K562 (cell line): ENCODE measurements at regions not wholly inside any gene's neighbourhood (a gene's known extent, or its start where the extent isn't known, plus 50 kb on each side); places are given as distances from the start of the nearest gene placed in this dataset.

ENCODE experiments used
- ATAC-seq: fragments of 200-7000 bp; cut with Tn5 transposase; 3 replicates; pipeline ENCODE4 v1.9.1; 2020; ENCODE audit warnings: moderate library complexity
- BruUV-seq: library from RNA; stranded (reverse); fragments of 400-500 nt; replicated peaks from 2 replicates; lab custom pipeline; 2021; lab: Mats Ljungman, UMichigan
- CTCF ChIA-PET: fragments of 300-600 bp; formaldehyde crosslinking; extraction: SDS; loops from one replicate; lab custom pipeline; 2021; ENCODE audit warnings: low intra/inter-chr PET ratio; lab: Yijun Ruan, JAX
- POLR2A ChIA-PET: fragments of 300-600, 350-650 bp; sonication (Branson Sonifier 250); formaldehyde crosslinking; extraction: SDS; loops from one replicate; lab custom pipeline; 2021; ENCODE audit warnings: antibody characterized with exemption, inconsistent platforms; lab: Yijun Ruan, JAX
- DNase-seq, 4 experiments: peaks; one replicate each; pipeline versions ENCODE4 v3.0.0 to v3.0.0-alpha.2; 2011 to 2018; ENCODE audit warnings: low spot score in 3 of 4, mixed read lengths in 3 of 4; ENCODE audit errors: extremely low read depth in 1 of 4
- FAIRE-seq: peaks from 2 replicates; lab custom pipeline; 2011; peaks lifted over from hg19 to GRCh38; lab: Jason Lieb, UNC
- H2AFZ ChIP-seq: 2 replicates; pipeline ENCODE4 v1.6.0; 2011; ENCODE audit warnings: low read depth, low read length, control low read depth, inconsistent platforms
- H3K27ac ChIP-seq: fragments of 200-600 bp; 3 replicates; pipeline ENCODE4 v1.8.0; 2011; ENCODE audit warnings: low read depth, mild to moderate bottlenecking, control low read depth, inconsistent platforms, low read length, moderate library complexity, mixed read lengths; ENCODE audit errors: extremely low read depth
- H3K27me3 ChIP-seq, 2 experiments: fragments of 300-600 bp in 1 of 2; 2 replicates in 1 of 2; 3 replicates in 1 of 2; pipeline versions ENCODE4 v1.6.0 to v1.8.0; 2011; ENCODE audit warnings: inconsistent platforms in 2 of 2, low read length in 2 of 2, mild to moderate bottlenecking in 1 of 2, mixed read lengths in 1 of 2, moderate library complexity in 1 of 2; ENCODE audit not compliant: control insufficient read depth in 2 of 2, insufficient read depth in 2 of 2
- H3K36me3 ChIP-seq: fragments of 300-600 bp; 3 replicates; pipeline ENCODE4 v1.8.0; 2011; ENCODE audit warnings: mild to moderate bottlenecking, low read length, inconsistent platforms; ENCODE audit not compliant: control insufficient read depth, insufficient read depth
- H3K4me1 ChIP-seq, 2 experiments: fragments of 200-600 bp in 1 of 2; replicated peaks in 1 of 2; 2 replicates in 1 of 2; 3 replicates in 1 of 2; pipeline versions ENCODE4 v1.5.1 to v1.8.0; 2011; ENCODE audit warnings: inconsistent platforms in 2 of 2, low read length in 2 of 2, mild to moderate bottlenecking in 1 of 2, mixed read lengths in 1 of 2, moderate library complexity in 1 of 2; ENCODE audit not compliant: control insufficient read depth in 2 of 2, insufficient read depth in 2 of 2
- H3K4me2 ChIP-seq: 2 replicates; pipeline ENCODE4 v1.6.1; 2011; ENCODE audit warnings: low read length, control low read depth, inconsistent platforms, mixed read lengths; ENCODE audit not compliant: insufficient read depth
- H3K4me3 ChIP-seq: fragments of 200-600 bp; sonication (generic), shearing (Covaris generic); 2 replicates; pipeline ENCODE4 v1.5.1; 2016; ENCODE audit warnings: control low read depth, inconsistent platforms
- H3K79me2 ChIP-seq: fragments of 200-600 bp; 3 replicates; pipeline ENCODE4 v1.8.0; 2011; ENCODE audit warnings: low read length, inconsistent platforms; ENCODE audit not compliant: control insufficient read depth, insufficient read depth
- H3K9ac ChIP-seq, 2 experiments: 2 replicates each; pipeline versions ENCODE4 v1.6.0 to v1.6.1; 2011; ENCODE audit warnings: low read depth in 2 of 2, low read length in 2 of 2, control low read depth in 1 of 2, inconsistent platforms in 1 of 2, mild to moderate bottlenecking in 1 of 2, mixed read lengths in 1 of 2; ENCODE audit not compliant: insufficient read depth in 1 of 2
- H3K9me1 ChIP-seq: one replicate; pipeline ENCODE4 v1.6.0; 2011; ENCODE audit warnings: inconsistent platforms, mild to moderate bottlenecking, low read length, moderate library complexity; ENCODE audit not compliant: control insufficient read depth, insufficient read depth
- H3K9me3 ChIP-seq: replicated peaks from 2 replicates; pipeline ENCODE4 v1.5.1; 2011; ENCODE audit warnings: low read depth, low read length, inconsistent platforms; ENCODE audit not compliant: control insufficient read depth, insufficient read depth
- H4K20me1 ChIP-seq: replicated peaks from 2 replicates; pipeline ENCODE4 v1.6.1; 2011; ENCODE audit warnings: low read length, inconsistent platforms, mixed read lengths; ENCODE audit not compliant: control insufficient read depth, insufficient read depth
- CBX2 ChIP-seq: fragments of 200-600 bp; sonication (generic); IDR thresholded peaks from one replicate; pipeline ENCODE4 v1.6.1; 2012; ENCODE audit warnings: mild to moderate bottlenecking, low read length, inconsistent platforms; ENCODE audit not compliant: insufficient read depth, poor library complexity, severe bottlenecking
- CCNT2 ChIP-seq: IDR thresholded peaks from 2 replicates; pipeline ENCODE4 v1.6.1; 2011; ENCODE audit warnings: borderline replicate concordance, low read depth, mild to moderate bottlenecking, moderate library complexity, mixed read lengths, low read length; ENCODE audit not compliant: insufficient read length; ENCODE audit errors: extremely low read depth
- CREM ChIP-seq: IDR thresholded peaks from 2 replicates; pipeline ENCODE4 v1.6.1; 2014; ENCODE audit warnings: antibody characterized with exemption, low read depth
- HDAC8 ChIP-seq: fragments of 450-650 bp; IDR thresholded peaks from 2 replicates; pipeline ENCODE4 v1.6.1; 2016; ENCODE audit warnings: mild to moderate bottlenecking, missing genetic modification characterization, moderate library complexity, missing compliant biosample characterization
- JUN ChIP-seq, 2 experiments: sonication (generic) in 1 of 2; formaldehyde crosslinking in 1 of 2; IDR thresholded peaks; 2 replicates each; pipeline versions ENCODE4 v1.6.1 to v1.8.0; 2012 to 2022; ENCODE audit warnings: borderline replicate concordance in 2 of 2, mild to moderate bottlenecking in 2 of 2, improper control_type of control experiment in 1 of 2, low read depth in 1 of 2, low read length in 1 of 2, missing genetic modification reagents in 1 of 2
- KAT2B ChIP-seq: IDR thresholded peaks from one replicate; pipeline ENCODE4 v1.6.1; 2012; ENCODE audit warnings: low read depth, mild to moderate bottlenecking, control low read depth, inconsistent platforms, low read length, moderate library complexity
- PTTG1 ChIP-seq: fragments of 450-650 bp; IDR thresholded peaks from 2 replicates; pipeline ENCODE4 v1.6.1; 2016; ENCODE audit warnings: low read depth, mild to moderate bottlenecking, missing genetic modification characterization, missing compliant biosample characterization
- SMAD2 ChIP-seq: fragments of 150-350 bp; IDR thresholded peaks from 2 replicates; pipeline ENCODE4 v1.6.1; 2014; ENCODE audit warnings: low read depth, mild to moderate bottlenecking, low read length
- SMARCE1 ChIP-seq: fragments of 450-650 bp; IDR thresholded peaks from 2 replicates; pipeline ENCODE4 v1.7.1; 2016; ENCODE audit warnings: mild to moderate bottlenecking
- SP2 ChIP-seq: IDR thresholded peaks from 2 replicates; pipeline ENCODE4 v1.6.1; 2011; ENCODE audit warnings: mild to moderate bottlenecking, low read depth, low read length, moderate library complexity; ENCODE audit not compliant: poor library complexity, severe bottlenecking; ENCODE audit errors: extremely low read depth
- SREBF2 ChIP-seq: sonication (generic); formaldehyde crosslinking; IDR thresholded peaks from 2 replicates; pipeline ENCODE4 v1.4.0; 2020; ENCODE audit warnings: mild to moderate bottlenecking, missing genetic modification reagents
- SUPT5H ChIP-seq: fragments of 450-650 bp; IDR thresholded peaks from 2 replicates; pipeline ENCODE4 v1.6.1; 2016
- ZNF57 ChIP-seq: fragments of 450-650 bp; formaldehyde crosslinking; IDR thresholded peaks from 2 replicates; pipeline ENCODE4 v1.4.0; 2020; ENCODE audit warnings: mild to moderate bottlenecking, moderate library complexity
- WGBS: fragments of 100-300 bp; shearing (Covaris generic); methylation state at CpG from one replicate; pipeline ENCODE4 v1.1.6; 2016; ENCODE audit warnings: low coverage, mixed read lengths; ENCODE audit not compliant: insufficient coverage; ENCODE audit errors: missing lambda C conversion rate; 5-methylcytosine and 5-hydroxymethylcytosine counted together
- in situ Hi-C: fragments of 300-500 bp; cut with MboI; formaldehyde crosslinking; loops from 4 replicates; pipeline ENCODE4 v1.15.0; 2018; ENCODE audit warnings: inconsistent platforms, mixed read lengths
- intact Hi-C: fragments of 100-400 bp; cut with micrococcal nuclease; formaldehyde crosslinking; loops from 2 replicates; pipeline ENCODE4 v1.14.2; 2022
- TF ChIP-seq, protein P1 (sequence below), 2 experiments: IDR thresholded peaks in 1 of 2; conservative IDR thresholded peaks in 1 of 2; 2 replicates each; pipeline ENCODE4 v1.6.1; 2016; ENCODE audit warnings: low read depth in 2 of 2, mild to moderate bottlenecking in 1 of 2, missing compliant biosample characterization in 1 of 2, missing genetic modification characterization in 1 of 2, moderate library complexity in 1 of 2
- TF ChIP-seq, protein P2 (sequence below): fragments of 450-650 bp; IDR thresholded peaks from 2 replicates; pipeline ENCODE4 v1.6.1; 2017; ENCODE audit warnings: mild to moderate bottlenecking, moderate library complexity
- TF ChIP-seq, protein P3 (sequence below): fragments of 250-450 bp; sonication (Bioruptor Pico); IDR thresholded peaks from 2 replicates; pipeline ENCODE4 v1.5.0; 2021

DNA sequence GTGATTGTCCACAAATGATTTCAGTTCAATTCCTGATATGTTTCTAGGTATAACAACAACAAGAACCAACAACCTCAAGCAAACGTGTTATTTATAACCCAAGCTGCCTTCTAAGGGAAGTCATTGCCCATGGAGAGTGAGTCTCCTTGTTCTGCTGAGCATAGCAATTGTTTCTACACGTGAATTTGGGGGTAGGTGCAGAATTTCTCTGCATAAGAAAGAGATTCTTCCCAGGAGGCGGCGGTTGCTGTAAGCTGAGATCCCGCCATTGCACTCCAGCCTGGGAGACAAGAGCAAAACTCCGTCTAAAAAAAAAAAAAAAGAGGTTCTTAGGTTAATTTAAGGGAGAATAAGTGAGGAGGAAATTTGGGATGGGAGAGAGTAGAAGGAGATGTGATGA lies 226.5 kb upstream of the PELI2 start (continued):
- TF ChIP-seq, protein P1, sequence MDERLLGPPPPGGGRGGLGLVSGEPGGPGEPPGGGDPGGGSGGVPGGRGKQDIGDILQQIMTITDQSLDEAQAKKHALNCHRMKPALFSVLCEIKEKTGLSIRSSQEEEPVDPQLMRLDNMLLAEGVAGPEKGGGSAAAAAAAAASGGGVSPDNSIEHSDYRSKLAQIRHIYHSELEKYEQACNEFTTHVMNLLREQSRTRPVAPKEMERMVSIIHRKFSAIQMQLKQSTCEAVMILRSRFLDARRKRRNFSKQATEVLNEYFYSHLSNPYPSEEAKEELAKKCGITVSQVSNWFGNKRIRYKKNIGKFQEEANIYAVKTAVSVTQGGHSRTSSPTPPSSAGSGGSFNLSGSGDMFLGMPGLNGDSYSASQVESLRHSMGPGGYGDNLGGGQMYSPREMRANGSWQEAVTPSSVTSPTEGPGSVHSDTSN (CRISPR knock-in tag; IDR thresholded peaks at IDR 0.05; ENCODE audit: low read depth), result no peak
- TF ChIP-seq, protein P1 (tag; conservative IDR thresholded peaks at IDR 0.05; ENCODE audit: low read depth), result no peak
- TF ChIP-seq CBX2, result no peak

DNA sequence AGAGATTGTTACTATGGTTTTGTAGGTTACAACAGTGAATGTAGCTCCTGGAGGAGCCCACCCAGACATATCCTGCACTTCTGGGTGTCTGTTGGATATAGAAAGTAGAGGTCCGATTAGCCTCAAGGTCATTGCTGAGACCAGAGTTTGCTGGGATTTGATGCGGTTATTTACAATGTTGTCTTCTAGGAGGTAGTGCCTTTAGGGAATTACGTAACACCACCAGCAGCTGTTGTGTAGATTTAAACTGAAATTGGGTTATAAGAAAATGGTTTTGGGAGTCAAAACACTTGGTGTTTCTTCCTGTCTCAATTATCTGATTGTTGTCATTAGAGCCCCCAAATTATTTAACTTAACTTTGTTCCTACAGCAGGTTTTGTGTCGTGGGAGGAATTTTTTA lies 225.3 kb upstream of the PELI2 start:
- ATAC-seq (no peak), FAIRE-seq (no peak), DNase-seq (no peak)
- Histone ChIP-seq H3K27ac (no peak overlapping the region), H3K27me3 (no peaks in the 10 kb centered on the region; a peak in 1 of 5 replicates), H3K9me1 (no peaks in the 10 kb centered on the region), H3K4me1 (no peaks in the 10 kb centered on the region), H3K4me2 (no peak overlapping the region), H3K4me3 (no peak overlapping the region), H3K9me3 (no peaks in the 10 kb centered on the region), H3K36me3 (no peaks in the 10 kb centered on the region), H2AFZ (no peak overlapping the region), H4K20me1 (no peaks in the 10 kb centered on the region), H3K9ac (no peak overlapping the region), H3K79me2 (no peaks in the 10 kb centered on the region)
- WGBS, result 3% methylated on average over 4 of the region's 4 CpGs
- ChIA-PET POLR2A (interaction anchor here (1.0 kb wide), 1 partner anchor 18 kb away, joined by 3 read pairs; no protein-coding TSS in a partner anchor), CTCF (no interaction called here)
- no TSS peak for BruUV-seq
- in situ Hi-C loops, result no loop called here
- intact Hi-C loops, result no loop called here
- TF ChIP-seq ZNF57 (CRISPR knock-in tag) (no peak), PTTG1 (tag) (no peak), SUPT5H (no peak), SMAD2 (no peak), HDAC8 (tag) (no peak), SREBF2 (CRISPR knock-in tag) (no peak), JUN (IDR thresholded peaks at IDR 0.05; ENCODE audit: borderline replicate concordance, low read depth, low read length) (no peak), JUN (CRISPR knock-in tag; IDR thresholded peaks at IDR 0.05; ENCODE audit: borderline replicate concordance) (no peak), SMARCE1 (no peak), KAT2B (no peak), CCNT2 (no peak), SP2 (no peak), CREM (no peak)
- TF ChIP-seq, protein P2, sequence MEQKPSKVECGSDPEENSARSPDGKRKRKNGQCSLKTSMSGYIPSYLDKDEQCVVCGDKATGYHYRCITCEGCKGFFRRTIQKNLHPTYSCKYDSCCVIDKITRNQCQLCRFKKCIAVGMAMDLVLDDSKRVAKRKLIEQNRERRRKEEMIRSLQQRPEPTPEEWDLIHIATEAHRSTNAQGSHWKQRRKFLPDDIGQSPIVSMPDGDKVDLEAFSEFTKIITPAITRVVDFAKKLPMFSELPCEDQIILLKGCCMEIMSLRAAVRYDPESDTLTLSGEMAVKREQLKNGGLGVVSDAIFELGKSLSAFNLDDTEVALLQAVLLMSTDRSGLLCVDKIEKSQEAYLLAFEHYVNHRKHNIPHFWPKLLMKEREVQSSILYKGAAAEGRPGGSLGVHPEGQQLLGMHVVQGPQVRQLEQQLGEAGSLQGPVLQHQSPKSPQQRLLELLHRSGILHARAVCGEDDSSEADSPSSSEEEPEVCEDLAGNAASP, result no peak
- TF ChIP-seq, protein P3, sequence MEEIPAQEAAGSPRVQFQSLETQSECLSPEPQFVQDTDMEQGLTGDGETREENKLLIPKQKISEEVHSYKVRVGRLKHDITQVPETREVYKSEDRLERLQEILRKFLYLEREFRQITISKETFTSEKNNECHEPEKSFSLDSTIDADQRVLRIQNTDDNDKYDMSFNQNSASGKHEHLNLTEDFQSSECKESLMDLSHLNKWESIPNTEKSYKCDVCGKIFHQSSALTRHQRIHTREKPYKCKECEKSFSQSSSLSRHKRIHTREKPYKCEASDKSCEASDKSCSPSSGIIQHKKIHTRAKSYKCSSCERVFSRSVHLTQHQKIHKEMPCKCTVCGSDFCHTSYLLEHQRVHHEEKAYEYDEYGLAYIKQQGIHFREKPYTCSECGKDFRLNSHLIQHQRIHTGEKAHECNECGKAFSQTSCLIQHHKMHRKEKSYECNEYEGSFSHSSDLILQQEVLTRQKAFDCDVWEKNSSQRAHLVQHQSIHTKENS (CRISPR knock-in tag), result no peak
